ENCODE measurements at regions not wholly inside any gene's neighbourhood (a gene's known extent, or its start where the extent isn't known, plus 50 kb on each side); places are given as distances from the start of the nearest gene placed in this dataset.

- peaks cover 0 to 9% (median 2%) of the 10 kb centered on the region in 4 donors for H3K4me1 ChIP-seq
- no peak overlapping the region for H3K4me3 ChIP-seq
- DNase-seq, result no peak
- H3K27me3 ChIP-seq, result no peaks in the 10 kb centered on the region
- TF ChIP-seq POLR2AphosphoS5 (IDR thresholded peaks at IDR 0.05) (no peak), CTCF (IDR thresholded peaks at IDR 0.05) (no peak), EP300 (IDR thresholded peaks at IDR 0.05) (no peak), POLR2A (IDR thresholded peaks at IDR 0.05) (no peak)
- intact Hi-C loops (cut with DNase I; ENCODE audit: low total_unique reads), result no loop called here
- H3K27ac ChIP-seq, result no peak overlapping the region
- no peaks in the 10 kb centered on the region for H3K36me3 ChIP-seq
- H3K9me3 ChIP-seq, result no peaks in the 10 kb centered on the region
Observed at GRCh38 chr5:154140381-154140780, 50.2 kb upstream of the GALNT10 start.

All from stomach (tissue), 6 donors.